Embryonic facial prominence (tissue), 1 donor: ENCODE measurements at regions not wholly inside any gene's neighbourhood (a gene's known extent, or its start where the extent isn't known, plus 50 kb on each side); places are given as distances from the start of the nearest gene placed in this dataset.

Experiments used
- DNase-seq: peaks from one replicate; pipeline ENCODE4 v3.0.0-alpha.2; 2016; ENCODE audit errors: extremely low spot score

DNA sequence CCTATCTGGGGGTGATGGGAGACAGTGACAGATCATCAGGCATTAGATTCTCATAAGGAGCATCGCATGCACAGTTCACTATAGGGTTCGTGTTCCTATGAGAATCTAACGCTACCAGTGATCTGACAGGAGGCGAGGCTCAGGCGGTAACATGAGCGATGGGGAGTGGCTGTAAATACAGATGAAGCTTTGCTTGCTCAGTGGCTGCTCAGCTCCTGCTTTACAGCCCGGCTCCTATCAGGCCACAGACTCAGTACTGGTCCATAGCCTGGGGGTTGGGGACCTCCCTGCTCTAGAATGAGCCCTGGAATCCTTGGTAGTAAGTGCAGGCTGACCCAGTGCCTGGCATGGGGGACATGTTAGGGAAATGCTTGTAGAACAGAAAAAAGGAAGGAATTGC, 426.0 kb downstream of the TYW1 start:
- DNase-seq: no peak

DNA sequence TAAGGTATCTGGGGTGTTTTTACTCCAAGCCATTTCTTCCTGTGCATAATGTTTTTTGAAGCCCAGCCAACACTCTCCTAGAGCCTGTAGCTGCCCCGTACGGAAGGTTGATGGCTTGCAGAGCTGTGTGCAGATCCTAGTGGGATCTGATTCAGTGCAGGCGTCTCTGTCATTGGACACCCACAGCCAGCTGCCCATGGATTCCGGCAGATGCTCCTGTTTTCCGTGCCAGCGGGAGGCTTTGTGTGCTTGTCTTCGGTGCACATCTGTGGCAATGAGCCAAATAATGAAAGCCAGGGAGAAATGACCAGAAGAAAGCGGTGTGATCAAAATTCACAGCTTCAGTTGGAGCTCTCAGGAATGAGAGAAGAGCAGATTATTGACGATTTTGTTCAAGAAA, 426.4 kb downstream of the TYW1 start:
- no peak for DNase-seq

DNA sequence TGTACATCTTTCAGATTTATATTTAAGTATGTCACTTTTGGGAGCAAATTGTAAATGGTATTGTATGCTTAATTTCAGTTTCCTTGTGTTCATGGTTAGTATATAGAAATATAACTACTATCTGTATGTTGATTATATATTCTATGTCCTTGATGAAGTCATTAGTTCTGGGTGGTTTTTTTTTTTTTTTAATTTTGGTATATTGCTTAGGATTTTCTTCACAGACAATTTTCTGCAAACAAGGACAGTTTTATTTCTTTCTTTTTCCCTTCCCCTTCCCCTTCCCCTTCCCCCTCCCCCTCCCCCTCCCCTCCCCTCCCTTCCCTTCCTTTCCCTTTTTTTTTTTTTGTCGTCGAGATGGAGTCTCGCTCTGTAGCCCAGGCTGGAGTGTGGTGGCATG, 430.0 kb downstream of the TYW1 start:
- DNase-seq: no peak

DNA sequence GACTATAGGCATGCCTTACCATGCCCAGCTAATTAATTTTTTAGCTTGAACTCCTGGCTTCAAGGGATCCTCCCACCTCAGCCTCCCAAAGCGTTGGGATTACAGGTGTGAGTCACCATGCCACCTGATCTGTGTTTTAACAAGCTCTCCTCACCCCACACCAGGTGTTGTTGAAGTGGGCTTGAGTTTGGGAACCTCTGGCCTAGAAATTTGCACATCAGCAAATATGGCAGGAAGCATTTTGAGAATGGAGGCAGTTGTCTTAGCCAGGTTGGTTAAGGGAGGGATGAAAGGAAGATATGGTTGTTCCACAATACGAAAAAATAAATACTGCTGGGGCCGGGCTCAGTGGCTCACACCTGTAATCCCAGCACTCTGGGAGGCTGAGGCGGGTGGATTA, 433.1 kb downstream of the TYW1 start:
- no peak for DNase-seq

DNA sequence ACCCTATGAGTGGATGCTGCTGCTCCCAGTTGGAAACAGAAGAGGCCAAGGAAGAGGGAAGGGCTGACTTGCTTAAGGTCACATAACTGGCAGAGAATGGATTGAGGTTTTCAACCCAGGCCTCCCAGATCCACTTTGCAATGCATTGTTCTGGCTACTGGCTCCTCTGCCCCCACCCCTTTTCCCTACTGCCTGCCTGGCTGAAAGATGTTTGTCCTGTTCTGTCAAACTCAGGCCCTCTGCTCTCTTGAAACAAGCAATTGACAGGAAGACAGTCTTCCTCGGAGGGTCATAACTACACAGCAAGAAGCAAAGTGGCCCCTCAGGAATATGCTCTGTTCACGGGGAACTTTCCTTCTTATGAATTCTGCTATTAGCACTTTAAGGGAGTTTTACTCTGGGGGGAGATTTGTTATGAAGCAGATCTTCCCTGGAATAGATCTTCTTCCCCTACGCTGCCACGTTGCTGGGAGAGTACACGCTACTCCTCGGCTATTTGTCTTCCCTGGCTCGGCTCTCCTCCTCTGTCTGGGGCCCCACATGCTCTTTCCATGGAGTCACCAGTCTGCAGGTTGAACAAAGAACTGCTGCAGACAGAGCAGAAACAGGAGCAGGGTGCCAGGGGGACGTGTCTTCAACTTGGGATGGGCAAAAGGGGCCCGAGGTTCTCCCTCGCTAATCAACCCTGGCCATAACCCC, 436.1 kb downstream of the TYW1 start:
- DNase-seq: no peak

DNA sequence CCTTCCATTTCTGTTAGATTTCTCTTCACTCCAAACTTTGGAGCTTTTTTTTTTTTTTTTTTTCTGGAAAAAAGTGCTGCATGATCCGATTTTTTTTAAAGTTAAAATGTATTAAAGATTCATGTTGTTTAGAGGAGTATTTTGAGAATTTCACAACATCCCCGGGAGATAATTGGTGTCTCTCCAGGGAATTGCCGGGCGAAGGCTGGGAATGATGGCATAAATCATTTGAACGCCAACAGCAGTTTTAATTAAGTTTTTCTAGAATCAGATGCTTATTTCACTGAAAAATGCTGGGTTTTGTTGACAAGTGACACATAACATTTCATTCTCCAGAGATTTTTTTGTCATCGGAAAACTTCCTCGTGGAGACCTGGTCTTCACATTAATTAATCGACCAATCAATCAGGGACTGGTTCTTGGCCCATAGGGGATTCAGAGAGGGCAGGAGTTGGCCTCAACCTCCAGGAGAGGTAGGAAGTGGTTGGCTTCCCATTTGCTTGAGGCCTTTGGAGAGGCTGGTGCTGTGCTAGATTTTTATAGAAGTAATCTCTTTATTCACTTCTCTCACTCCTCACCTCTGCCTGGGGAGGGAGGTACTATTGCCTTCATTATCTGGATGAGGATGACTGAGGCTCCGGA, 439.4 kb downstream of the TYW1 start:
- no peak for DNase-seq

DNA sequence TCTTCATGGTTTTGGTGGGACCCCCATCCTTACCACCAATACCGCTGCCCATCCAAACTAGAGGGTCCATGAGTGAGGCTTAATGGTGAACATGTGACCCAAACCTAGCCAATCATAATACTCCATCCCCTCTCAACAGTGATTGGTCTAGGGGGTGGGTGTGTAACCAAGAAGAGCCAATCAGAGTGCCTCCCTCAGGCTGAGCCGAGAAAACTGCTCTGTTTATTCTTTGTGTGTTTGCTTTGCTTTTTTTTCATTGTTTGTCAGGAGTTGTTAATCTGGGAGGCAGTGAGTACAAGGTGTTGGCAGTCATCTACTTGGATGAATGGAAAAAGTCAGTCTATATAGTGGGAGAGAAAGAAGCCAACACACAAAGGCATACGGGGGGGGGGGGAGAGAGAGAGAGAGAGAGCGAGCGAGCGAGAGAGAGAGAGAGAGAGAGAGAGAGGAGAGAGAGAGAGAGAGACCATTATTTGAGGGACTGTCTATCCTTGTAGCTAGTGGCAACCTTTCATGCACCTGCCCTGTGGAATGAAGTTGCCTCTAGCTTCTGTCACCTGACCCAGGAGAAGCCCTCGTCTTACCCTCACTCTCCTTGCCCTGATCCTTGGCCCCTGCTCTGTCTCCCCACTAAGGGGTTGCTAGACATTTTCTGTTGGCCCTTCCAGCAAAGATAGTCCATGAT, 441.7 kb downstream of the TYW1 start:
- DNase-seq: no peak

DNA sequence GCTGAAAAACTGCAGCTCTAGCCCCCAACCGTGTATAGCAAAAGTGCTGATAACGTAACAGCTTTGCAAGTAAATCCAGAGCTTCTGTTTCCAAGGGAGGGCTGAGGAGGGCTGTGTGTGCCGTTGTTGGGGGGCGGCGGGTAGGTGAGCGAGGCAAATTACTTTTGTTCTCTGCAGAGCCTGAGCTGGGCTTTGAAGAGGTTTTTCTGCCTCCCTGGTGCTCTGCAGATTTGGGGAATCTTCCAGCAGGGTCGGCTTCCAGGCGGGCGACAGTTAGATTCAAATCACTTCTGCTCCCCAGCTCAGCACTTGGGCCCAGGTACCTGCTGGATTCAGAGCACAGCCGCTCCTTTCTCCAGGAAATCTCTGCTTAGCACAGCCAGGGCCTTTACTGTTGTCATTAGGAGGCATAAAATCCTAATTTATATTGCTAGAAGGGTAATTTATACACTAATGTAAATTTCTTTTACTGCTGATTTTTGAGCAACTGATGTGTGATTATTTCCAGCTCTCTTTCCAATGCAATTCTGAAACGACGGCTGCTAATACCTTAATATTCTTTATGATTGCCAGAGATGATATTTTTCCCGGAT, 442.4 kb downstream of the TYW1 start:
- DNase-seq: no peak

DNA sequence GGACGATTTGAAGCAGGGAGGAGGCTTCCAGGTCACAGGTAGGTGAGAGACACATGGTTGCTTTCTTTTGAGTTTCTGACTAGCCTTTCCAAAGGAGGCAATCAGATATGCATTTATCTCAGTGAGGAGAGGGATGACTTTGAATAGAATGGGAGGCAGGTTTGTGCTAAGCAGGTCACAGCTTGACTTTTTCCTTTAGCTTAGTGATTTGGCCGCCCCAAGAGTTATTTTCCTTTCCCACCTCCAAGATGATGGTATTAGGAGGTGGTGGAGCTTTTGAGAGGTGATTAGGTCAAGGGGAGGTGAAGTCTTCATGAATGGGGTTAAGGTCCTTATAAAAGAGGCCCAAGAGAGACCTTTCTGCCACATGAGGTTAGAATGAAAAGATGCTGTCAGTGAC, 443.7 kb downstream of the TYW1 start:
- no peak for DNase-seq

DNA sequence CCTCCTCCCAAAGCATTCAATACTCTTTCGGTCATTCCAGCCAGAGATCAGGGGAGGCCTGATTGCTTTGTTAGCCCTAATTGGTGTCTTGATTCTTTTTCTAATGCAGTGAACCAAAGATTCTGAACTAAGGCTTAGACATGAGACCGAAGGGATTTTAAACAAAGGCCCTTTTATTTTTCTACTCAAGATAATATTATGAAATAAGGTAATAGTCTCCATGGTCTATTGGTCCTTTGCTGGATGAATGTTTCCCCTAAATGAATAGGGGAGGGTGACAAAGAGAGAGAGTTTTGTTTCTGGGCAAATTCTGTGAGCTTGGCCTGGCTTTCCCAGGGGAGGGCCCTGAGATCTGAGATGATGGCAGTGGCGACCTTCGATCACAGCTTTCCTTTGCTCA, 449.1 kb downstream of the TYW1 start:
- DNase-seq: no peak

DNA sequence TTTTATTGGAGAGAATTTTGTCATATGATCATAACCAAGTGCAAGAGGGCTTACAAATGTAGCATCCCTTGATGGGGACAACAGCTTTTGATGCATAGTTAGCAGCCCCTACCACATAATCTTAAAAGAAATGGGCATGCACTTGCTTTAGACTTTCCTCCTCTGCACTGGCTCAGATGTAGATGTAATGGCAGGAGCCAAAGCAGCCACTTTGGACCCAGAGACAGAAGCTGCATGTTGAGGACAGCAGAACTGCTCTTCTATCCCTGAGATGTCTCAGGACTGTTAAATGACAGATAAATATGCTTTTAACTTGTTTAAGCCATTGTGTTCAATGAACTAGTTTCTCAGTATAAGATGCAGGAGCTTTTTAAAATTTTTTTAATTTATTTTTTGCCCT, 450.7 kb downstream of the TYW1 start:
- DNase-seq: no peak

DNA sequence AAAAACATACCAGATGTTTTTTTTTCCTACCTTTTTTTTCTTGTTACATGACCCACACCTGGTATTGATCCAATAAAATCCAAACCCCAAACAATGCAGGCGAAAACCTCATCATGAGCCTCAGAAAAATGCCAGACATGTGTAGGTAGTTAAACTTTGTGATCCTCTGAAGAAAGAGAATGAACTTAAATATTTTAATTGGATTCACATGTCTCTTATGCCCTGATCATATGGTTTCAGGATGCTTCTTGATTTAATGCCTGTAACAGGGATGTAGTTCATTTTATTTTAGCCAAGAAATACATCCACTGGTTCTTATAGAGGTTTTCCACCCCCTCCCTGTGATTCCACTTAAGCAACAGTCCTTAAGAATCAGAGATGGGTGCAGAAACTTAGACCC, 451.6 kb downstream of the TYW1 start:
- DNase-seq: peak; percentile 70

DNA sequence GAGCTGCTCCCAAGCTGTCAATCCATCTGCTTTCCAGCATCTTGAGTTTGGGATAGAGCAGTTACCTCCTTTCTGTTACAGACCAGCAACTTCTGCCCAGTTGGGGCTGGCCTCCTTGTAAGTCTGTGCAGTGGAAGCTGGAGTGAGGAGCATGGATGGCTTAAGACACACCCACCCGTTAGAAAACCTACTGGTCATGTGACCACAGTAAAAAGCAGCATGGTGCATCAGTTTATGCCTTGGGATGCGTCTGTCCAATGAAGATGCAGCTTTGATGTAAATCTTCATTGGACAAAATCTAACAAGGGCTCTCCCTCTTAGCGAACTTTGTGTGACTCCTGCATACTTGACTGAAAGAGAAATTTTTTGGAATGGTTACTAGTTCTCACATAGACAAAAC, 453.5 kb downstream of the TYW1 start:
- no peak for DNase-seq

DNA sequence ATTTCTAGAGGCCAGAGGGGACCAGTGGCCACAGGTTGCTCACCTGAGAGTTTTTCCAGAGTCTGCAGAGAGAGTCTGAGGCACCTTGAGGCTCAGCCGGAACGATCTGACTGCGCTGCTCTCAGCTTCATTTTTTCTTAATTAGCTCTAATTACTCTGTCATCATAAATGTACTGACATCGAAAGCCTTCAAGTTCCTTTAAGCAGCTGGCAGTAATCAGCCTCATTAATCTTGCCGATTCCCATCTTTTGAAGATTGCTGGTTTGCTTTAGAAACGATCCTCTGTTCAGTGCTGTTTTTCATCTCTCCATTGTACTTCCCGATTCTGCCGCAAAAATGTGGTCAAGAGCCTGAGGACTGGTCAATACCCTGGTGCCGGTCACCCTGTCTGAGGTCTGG, 454.7 kb downstream of the TYW1 start:
- DNase-seq: no peak

DNA sequence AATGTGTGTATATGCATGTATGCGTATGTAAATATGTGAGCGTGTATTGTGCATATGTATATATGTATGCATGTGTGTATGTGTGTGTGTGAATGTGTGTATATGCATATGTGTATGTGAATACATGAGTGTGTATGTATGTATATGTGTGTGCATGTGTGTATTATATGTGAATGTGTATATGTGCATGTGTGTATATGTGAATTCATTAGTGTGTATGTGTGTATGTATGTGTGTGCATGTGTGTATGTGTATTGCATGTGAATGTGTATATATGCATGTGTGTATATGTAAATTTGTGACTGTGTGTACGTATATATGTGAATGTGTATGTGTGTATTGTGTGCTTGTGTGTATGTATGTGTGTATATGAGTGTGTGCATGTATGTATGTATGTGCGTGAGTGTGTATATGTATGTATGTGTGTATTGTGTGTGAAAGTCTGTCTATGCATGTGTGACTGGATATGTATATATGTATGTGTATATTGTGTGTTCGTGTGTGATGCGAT, 455.9 kb downstream of the TYW1 start:
- DNase-seq: no peak

DNA sequence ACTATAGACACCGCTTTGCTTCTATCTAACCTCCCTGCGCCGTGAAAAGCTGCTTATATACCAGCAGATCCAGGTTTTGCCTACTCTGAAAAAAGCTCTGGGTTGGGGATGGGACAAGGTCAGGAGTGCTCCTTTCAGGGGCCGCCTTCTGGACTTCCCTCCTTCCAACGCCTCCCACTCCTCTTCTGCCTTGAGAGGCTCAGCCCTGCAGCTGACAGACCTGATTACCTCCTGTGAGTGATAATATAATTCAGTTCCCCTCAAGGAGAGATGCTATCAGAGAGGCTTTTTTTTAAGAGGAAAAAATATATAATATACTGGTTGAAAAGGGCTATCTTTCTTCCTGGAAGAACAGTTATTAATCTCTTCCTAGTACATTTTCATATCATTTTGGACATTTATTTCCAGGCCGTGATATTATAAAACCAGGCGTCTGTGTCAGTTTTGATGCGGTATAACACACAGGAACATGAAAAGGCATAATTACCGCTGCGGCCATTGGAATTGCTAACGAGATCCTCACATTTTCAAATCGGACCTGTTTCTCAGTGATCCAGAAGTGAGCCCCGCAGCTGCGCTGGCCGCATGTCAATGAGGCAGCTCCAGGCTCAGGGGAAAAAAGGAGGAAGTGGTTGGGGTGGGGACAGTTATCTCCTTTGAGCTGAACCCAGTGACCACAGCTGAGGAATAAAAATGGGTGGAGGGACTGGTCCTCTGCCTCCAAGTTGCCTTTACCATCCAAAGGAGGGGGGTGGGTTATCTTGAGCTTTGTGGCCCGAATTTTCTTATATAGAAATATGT, 457.1 kb downstream of the TYW1 start:
- no peak for DNase-seq

DNA sequence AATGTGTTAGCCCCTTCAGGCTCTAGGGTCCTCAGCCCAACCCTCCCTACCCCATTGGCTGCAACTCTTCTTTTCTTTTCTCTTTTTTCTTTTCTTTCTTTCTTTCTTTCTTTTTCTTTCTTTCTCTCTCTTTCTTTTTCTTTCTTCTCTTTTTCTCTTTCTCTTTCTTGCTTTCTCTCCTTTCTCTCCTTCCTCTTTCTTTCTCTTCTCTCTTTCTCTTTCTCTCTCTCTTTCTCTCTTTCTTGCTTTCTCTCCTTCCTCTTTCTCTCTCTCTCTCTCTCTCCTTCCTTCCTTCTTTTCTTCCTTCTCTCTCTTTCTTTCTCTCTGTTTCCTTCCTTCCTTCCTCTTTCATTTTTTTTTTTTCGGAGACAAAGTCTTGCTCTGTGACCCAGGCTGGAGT, 458.9 kb downstream of the TYW1 start:
- DNase-seq: no peak

DNA sequence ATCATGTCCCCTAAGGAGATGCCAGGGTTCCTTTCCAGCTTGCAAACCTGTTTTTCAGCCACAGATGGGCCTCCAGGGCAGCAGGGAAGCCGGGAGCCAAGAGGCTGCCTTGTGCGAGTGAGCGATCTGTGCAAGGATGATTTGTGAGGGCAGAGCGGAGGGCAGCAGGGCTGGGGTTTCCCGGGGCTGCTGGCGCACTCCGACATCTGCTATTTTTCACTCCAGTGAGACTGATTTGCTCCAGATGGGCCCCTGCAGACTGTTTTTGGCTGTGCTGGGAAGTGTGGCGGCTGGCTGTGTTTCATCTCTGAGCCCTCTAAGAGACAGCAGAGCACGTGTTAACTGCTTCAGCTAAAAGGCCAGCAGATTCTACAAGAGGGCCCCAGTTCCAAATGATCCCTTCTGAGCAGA, 466.2 kb downstream of the TYW1 start:
- peak; percentile 64 for DNase-seq

DNA sequence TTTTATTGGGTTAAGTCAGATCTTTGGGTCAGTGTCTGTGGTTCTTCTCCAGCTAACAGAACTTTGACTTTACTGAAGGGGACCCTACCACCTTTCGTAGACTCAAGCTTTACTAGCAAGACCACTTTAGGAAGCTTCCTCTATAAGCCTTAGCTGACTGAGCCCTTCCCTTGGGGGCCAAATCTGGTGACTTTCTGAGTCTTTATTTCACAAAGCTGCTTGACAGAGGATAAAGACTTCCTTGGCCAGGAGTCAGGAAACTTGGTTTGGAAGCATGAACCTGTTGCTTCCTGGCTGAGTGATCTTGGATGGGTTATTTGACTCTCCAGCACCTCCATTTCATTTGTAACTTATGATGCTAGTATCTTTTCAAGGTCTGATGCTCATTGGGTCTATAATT, 466.7 kb downstream of the TYW1 start:
- DNase-seq: no peak

DNA sequence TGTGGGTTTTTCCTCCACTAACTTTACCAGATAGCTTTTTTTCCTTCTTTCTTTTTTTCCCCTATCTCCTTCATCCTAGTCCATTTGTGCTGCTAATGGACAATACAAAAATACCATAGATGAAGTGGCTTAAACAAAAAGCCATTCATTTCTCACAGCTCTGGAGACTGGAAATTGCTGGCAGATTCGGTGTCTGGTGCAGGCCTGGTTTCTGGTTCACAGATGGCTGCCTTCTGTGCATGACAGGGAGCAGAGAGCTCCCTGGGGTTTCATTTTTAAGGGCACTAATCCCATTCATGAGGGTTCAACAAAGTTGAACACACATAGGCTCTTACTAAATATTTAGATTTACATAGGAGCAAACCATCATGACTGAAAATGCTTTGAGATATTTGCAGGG, 467.4 kb downstream of the TYW1 start:
- DNase-seq: no peak

DNA sequence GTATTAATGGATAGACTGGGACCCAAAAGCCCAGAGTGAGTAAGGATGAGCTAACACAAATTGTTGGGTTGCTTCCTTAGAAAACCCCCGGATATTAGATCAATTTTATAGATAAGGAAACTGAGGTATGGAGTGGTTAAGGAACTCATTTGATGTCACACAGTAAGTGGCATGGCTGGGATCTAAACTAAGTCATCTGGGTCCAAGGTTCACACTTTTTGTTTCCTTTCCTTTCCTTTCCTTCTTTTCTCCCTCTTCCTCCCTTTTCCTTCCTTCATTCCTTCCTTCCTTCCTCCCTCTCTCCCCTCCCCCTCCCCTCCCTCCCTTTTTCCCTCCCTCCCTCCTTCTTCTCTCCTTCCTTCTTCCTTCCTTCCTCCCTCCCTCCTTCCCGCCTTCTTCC, 469.5 kb downstream of the TYW1 start:
- no peak for DNase-seq

DNA sequence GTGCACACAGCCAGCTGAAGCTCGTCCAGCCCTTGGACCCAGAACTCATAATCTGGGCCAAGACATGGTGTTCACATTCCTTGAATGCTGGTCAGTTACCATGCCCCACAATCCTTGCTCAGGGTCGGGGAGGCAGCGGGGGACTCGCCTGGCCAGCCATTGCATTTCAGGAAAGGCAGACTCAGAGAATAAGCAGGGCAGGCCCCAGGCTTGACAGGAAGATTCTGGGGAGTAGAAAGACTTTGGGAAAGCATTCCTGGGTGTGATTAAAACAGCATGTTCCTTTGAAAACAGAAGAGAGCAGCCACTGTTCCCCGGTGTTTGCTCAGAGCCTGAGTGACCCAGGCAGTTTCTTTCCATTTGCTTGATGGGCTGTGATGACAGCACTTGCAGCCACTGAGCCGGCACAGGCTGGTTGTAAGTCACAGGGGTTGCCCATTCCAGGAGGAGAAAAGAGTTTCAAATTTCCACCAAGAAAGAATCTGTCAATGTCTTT, 473.7 kb downstream of the TYW1 start:
- DNase-seq: peak; percentile 53
